ENCODE measurements at regions not wholly inside any gene's neighbourhood (a gene's known extent, or its start where the extent isn't known, plus 50 kb on each side); places are given as distances from the start of the nearest gene placed in this dataset.

DNA sequence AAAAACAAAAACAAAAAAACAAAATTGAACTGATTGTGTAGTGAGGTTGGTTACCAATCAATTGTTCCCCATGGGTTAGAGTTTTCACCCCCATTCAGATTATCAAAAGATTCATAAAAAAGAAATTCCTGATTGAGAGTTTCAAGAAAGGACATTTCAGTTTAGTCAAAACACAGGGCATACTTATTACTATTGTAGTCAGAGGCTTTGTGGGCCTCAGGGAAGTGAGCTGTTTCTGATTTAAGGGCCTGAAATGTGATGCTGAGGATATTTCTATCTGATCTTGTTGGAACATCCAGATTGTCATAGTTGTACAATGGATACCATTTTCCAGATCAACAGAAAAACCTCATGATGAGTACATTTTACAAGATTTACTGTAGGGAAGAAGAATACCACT lies 368.1 kb upstream of the NETO1 start:
- peak overlapping the region; percentile 14; the same call in 1 of the 2 replicates for H3K4me3 Mint-ChIP-seq
- H3K9me3 Mint-ChIP-seq, result no peaks in the 10 kb centered on the region
- H3K27ac Mint-ChIP-seq, result peak overlapping the region; percentile 83
- no peaks in the 10 kb centered on the region; the same call in 1 of the 2 replicates for H3K36me3 Mint-ChIP-seq (ENCODE audit: low read depth)
- DNase-seq, result peak; percentile 22
- no peaks in the 10 kb centered on the region; the same call in 1 of the 2 replicates for H3K27me3 Mint-ChIP-seq (ENCODE audit: insufficient read depth)
- TF ChIP-seq, protein P1, sequence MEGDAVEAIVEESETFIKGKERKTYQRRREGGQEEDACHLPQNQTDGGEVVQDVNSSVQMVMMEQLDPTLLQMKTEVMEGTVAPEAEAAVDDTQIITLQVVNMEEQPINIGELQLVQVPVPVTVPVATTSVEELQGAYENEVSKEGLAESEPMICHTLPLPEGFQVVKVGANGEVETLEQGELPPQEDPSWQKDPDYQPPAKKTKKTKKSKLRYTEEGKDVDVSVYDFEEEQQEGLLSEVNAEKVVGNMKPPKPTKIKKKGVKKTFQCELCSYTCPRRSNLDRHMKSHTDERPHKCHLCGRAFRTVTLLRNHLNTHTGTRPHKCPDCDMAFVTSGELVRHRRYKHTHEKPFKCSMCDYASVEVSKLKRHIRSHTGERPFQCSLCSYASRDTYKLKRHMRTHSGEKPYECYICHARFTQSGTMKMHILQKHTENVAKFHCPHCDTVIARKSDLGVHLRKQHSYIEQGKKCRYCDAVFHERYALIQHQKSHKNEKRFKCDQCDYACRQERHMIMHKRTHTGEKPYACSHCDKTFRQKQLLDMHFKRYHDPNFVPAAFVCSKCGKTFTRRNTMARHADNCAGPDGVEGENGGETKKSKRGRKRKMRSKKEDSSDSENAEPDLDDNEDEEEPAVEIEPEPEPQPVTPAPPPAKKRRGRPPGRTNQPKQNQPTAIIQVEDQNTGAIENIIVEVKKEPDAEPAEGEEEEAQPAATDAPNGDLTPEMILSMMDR (IDR thresholded peaks at IDR 0.05), result no peak
- H3K4me1 Mint-ChIP-seq (ENCODE audit: low read depth), result peaks cover 21% of the 10 kb centered on the region

DNA sequence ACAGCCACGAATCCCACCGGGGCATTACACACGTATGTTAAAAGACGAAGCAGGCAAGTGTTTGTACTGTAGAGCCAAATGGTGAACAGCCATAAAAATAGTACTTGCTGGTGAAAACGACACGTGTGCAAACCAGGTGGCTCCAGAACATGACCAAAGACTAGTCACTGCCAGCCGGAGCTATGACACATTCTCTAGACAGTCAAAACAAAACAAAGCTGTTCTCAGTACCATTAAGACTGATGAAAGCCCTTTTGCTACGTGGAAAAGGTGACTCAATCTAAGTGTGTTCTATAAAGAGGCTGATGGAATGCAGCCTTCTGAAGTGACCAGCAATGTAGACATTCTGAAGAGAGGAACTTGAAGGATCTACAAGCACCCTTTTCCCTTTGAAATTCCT lies 367.7 kb upstream of the NETO1 start:
- Mint-ChIP-seq H3K27ac (peak overlapping the region; percentile 83), H3K4me1 (ENCODE audit: low read depth) (peaks cover 21% of the 10 kb centered on the region), H3K36me3 (ENCODE audit: low read depth) (peaks cover 3% of the 10 kb centered on the region; the same call in 1 of the 2 replicates), H3K27me3 (ENCODE audit: insufficient read depth) (no peaks in the 10 kb centered on the region; the same call in 1 of the 2 replicates), H3K4me3 (peak overlapping the region; percentile 14; the same call in 1 of the 2 replicates), H3K9me3 (no peaks in the 10 kb centered on the region)
- TF ChIP-seq, protein P1 (IDR thresholded peaks at IDR 0.05), result no peak
- DNase-seq, result peak; percentile 96

DNA sequence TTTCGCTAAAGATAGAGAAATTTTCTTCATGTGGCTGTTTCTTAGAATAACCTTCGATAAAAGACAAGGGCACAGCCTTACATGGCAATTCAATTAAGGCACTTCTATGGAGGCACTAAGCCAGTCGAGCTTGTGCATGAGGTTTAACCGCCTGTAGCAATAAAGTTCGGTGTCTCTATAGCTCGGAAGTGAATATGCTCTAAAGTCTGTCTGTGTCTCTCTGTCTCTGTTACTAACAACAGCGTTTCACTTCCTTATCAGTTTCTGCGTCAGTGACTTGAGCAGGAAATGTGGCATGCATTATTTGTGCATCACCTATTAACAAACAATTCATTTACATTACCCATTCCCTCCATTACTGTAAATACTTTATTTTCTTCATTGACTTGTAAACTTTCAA lies 365.1 kb upstream of the NETO1 start:
- no peak for DNase-seq
- peaks cover 21% of the 10 kb centered on the region for H3K4me1 Mint-ChIP-seq (ENCODE audit: low read depth)
- TF ChIP-seq, protein P1 (IDR thresholded peaks at IDR 0.05), result no peak
- H3K27ac Mint-ChIP-seq, result no peak overlapping the region
- H3K4me3 Mint-ChIP-seq, result no peak overlapping the region
- H3K9me3 Mint-ChIP-seq, result no peaks in the 10 kb centered on the region
- H3K36me3 Mint-ChIP-seq (ENCODE audit: low read depth), result peaks cover 13% of the 10 kb centered on the region
- no peaks in the 10 kb centered on the region for H3K27me3 Mint-ChIP-seq (ENCODE audit: insufficient read depth)

DNA sequence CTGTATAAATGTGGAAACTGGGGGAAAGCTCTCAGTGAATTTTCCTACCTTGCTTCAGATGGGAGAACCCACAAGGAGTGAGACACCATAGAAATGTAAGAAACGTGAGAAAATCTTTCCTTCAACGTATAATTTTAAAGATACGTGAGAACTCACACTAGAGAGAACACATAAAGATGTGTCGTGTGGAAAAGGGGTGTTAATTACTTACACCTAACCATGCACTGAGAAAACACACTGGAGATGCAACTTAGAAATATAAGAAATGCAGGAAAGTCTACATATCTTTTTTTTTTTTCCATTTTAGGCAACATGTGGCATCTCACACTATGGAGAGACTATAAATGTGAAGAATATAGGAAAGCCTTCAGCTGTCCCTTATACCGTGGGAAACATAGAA lies 352.9 kb upstream of the NETO1 start:
- H3K27me3 Mint-ChIP-seq (ENCODE audit: insufficient read depth), result no peaks in the 10 kb centered on the region; the same call in none of the 2 replicates
- TF ChIP-seq, protein P1 (IDR thresholded peaks at IDR 0.05), result no peak
- no peak overlapping the region for H3K27ac Mint-ChIP-seq
- no peaks in the 10 kb centered on the region for H3K4me1 Mint-ChIP-seq (ENCODE audit: low read depth)
- H3K4me3 Mint-ChIP-seq, result no peak overlapping the region
- no peak for DNase-seq
- H3K36me3 Mint-ChIP-seq (ENCODE audit: low read depth), result peaks cover 53% of the 10 kb centered on the region
- peaks cover 66% of the 10 kb centered on the region for H3K9me3 Mint-ChIP-seq

DNA sequence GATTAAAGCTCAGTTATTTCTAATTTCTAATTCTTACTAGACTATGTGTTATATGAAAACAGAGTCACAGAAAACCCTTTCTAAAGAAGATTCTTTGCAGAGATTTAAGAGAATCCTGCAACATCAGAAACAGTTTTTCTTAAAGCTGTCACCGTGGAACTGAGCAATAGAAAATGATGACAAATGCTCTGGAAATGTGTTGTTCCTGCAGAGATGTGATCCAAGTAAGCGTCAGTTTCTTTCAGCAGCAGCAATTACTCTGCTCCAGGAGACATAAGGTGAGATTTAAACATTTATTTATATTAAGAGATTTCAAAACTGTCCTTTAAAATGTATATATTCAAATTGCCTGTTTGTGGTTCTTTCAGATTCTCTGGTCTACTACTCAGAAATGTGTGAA lies 350.5 kb upstream of the NETO1 start:
- H3K4me3 Mint-ChIP-seq, result no peak overlapping the region
- no peak overlapping the region for H3K27ac Mint-ChIP-seq
- peaks cover 59% of the 10 kb centered on the region for H3K9me3 Mint-ChIP-seq
- no peaks in the 10 kb centered on the region for H3K27me3 Mint-ChIP-seq (ENCODE audit: insufficient read depth)
- DNase-seq, result no peak
- H3K4me1 Mint-ChIP-seq (ENCODE audit: low read depth), result no peaks in the 10 kb centered on the region
- TF ChIP-seq, protein P1 (IDR thresholded peaks at IDR 0.05), result no peak
- peaks cover 46% of the 10 kb centered on the region for H3K36me3 Mint-ChIP-seq (ENCODE audit: low read depth)

DNA sequence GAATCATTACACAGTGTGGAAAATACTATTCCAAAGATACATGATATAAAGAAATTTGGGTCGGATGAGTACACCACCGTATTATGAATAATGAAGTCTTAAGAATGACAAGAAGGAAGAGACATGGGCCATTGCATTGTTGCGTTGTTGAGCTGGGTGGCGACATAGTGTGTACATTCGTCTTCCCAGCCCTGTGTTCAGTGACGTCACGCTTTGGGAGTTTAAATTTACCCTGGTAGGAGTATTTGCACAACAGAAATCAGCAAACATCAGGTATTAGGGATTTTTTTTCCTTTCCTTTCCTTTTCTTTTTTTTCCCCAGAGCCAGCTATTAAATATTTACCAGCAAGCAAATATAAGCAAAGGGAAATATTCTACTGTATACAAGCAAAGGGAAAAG lies 347.2 kb upstream of the NETO1 start:
- Mint-ChIP-seq H3K4me1 (ENCODE audit: low read depth) (no peaks in the 10 kb centered on the region), H3K9me3 (peaks cover 33% of the 10 kb centered on the region), H3K36me3 (ENCODE audit: low read depth) (peaks cover 21% of the 10 kb centered on the region), H3K27me3 (ENCODE audit: insufficient read depth) (no peaks in the 10 kb centered on the region), H3K27ac (no peak overlapping the region), H3K4me3 (no peak overlapping the region)
- TF ChIP-seq, protein P1 (IDR thresholded peaks at IDR 0.05), result no peak
- no peak for DNase-seq

All from HFFc6 (cell line).